G401 (cell line): ENCODE measurements at regions not wholly inside any gene's neighbourhood (a gene's known extent, or its start where the extent isn't known, plus 50 kb on each side); places are given as distances from the start of the nearest gene placed in this dataset.
A peak's percentile ranks its signal among the peaks of the same experiment; 100 is the strongest.

ENCODE experiments used
- DNase-seq: peaks from one replicate; pipeline ENCODE4 v3.0.0-alpha.2; 2015; ENCODE audit warnings: low spot score
- in situ Hi-C: cut with HindIII; loops from 2 replicates; pipeline ENCODE4 v1.10.0; 2016; ENCODE audit warnings: low sequenced_read_pairs, mixed read lengths

GRCh38 chr17:5809580-5810188 is 225.4 kb upstream of the NLRP1 start:
- in situ Hi-C loops, result no loop called here
- DNase-seq, result no peak

DNA sequence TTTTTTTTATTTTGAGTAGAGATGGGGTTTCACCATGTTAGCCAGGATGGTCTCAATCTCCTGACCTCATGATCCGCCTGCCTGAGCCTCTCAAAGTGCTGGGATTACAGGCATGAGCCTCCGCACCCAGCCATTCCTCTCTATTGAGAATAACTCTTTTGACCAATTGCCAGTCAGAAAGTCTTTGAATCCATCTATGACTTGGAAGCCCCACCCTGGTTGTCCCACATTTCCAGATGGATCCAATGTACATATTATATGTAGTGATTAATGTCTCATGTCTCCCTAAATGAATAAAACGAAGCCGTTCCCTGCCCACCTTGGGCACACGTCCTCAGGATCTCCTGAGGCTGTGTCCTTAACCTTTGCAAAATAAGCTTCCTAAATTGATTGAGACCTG is 228.3 kb upstream of the NLRP1 start:
- in situ Hi-C loops, result no loop called here
- no peak for DNase-seq

DNA sequence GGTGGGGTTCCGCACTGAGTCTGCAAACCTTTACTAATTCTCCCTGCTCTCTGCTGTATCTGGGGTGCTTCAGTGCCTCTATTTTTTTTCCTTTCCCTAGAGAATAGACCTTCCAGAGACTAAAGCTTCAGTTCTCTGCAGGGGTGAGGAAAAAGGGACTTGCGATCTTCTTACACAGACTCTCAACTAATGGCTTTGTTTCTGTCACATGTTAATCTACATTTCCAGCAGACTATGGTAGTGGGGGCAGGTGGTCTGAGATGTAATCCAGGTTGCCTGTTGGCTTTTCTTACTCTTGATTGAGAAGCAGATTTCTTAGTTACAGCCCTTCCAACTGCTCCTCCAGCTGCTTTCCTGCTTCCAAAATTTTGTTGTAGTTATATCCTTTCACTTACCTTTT is 229.0 kb upstream of the NLRP1 start:
- DNase-seq, result no peak
- in situ Hi-C loops, result no loop called here

GRCh38 chr17:5815396-5815795 is 231.1 kb upstream of the NLRP1 start:
- DNase-seq, result no peak
- in situ Hi-C loops, result no loop called here

DNA sequence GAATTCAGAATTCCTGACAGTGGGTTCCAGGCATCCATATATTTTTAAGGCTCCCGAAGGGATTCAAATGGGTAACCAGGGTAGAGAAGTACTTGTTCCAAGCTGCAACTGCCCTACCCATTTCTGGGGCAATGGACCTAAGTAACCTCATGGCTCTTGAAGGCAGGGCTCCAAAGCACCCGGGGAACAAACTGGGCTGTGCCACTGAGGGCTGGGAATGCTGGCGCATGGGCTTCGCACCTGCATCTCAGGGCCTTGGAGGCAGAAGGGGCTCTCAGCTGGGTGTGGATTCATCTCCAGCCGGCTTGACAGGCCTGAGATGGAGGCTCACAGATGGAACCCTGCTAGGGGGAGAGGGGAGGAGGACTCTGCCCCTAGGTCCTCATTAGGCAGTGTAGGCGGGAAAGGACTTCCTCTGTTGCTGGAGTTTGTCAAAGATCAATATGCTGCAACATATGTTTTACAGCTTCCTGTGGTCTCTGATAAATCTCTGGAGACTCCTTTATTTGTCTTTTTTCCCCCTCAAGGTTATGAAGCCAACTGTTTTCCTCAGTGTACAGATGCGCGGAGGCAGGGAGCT is 232.3 kb upstream of the NLRP1 start:
- DNase-seq, result peak; percentile 47
- in situ Hi-C loops, result no loop called here

- DNase-seq, result no peak
- in situ Hi-C loops, result no loop called here
Observed at GRCh38 chr17:5817475-5818395, 233.4 kb upstream of the NLRP1 start.

DNA sequence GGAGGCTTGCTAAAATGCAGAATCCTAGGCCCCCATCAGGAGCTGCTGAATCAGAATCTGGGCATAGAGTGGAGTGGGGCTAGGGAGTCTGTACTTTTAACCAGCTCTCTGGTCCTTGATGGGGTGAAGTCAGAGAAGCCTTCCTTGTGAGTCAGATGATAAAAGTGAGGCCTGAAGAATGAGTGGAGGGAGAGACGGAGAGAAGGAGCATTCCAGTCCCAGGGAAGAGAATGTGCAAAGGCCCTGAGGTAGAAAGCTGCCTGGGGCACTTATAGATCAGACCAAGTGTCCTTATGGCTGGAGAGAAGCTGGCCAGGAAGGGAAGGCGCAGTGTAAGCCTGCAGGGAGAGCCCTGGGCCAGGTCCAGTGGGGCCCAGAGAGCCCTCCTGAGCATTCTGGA is 235.1 kb upstream of the NLRP1 start:
- in situ Hi-C loops, result no loop called here
- DNase-seq, result no peak

DNA sequence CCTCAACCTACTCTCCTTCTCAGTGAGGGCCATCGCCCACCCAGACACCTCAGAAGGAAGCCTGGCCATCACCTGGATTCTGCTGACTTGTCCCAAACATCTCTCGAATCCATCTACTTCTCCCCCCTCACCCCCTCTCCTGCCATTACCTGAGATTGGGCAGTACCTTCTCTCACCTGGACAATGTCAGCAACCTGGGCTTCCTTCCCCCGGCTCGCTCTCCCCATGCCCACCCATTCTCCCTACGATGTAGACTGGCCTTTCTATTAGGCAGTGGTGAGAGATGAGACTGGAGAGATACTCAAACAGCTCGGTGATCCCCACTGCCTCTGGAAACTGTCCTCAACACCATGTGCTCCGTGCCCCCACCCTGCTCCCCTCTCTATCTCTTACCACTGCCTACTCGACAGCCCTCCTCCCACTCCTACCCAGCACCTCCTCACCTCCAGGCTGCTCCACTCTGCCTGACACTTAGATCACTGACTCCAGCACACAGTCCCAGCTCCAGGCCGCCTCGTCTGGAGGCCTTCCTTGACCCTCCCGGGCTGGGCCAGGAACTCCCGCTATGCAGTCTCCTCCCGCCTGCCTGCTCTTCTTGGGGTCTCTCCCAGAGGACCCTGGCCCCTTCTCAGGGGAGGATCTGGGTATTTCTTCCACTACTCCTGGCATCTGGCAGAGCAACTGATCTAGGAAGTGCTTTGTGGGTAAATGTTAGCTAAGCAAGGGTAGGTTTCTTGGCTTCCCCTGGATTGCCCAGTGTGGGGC is 235.8 kb upstream of the NLRP1 start:
- in situ Hi-C loops, result no loop called here
- no peak for DNase-seq

- DNase-seq, result no peak
- in situ Hi-C loops, result no loop called here
Observed at GRCh38 chr17:5820721-5821456, 236.6 kb upstream of the NLRP1 start.

DNA sequence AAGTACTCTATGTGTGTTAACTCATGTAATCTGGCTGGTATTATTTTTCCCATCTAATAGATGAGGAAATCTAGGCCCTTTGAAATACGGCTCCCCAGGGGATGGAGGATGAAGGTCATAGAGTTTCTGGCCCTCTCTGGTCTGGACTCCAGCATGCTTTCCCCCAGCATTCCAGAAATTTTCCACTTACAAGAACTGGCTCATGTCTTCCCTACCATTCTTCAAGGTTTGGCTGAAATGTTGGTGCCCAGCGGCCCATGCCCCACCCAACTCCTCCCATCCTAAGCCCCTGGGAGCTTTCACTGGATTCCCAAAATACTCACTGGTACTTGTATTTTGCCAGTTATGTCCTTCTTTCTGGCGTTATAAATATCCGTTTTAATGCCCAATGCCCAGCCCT is 237.5 kb upstream of the NLRP1 start:
- in situ Hi-C loops, result no loop called here
- no peak for DNase-seq

DNA sequence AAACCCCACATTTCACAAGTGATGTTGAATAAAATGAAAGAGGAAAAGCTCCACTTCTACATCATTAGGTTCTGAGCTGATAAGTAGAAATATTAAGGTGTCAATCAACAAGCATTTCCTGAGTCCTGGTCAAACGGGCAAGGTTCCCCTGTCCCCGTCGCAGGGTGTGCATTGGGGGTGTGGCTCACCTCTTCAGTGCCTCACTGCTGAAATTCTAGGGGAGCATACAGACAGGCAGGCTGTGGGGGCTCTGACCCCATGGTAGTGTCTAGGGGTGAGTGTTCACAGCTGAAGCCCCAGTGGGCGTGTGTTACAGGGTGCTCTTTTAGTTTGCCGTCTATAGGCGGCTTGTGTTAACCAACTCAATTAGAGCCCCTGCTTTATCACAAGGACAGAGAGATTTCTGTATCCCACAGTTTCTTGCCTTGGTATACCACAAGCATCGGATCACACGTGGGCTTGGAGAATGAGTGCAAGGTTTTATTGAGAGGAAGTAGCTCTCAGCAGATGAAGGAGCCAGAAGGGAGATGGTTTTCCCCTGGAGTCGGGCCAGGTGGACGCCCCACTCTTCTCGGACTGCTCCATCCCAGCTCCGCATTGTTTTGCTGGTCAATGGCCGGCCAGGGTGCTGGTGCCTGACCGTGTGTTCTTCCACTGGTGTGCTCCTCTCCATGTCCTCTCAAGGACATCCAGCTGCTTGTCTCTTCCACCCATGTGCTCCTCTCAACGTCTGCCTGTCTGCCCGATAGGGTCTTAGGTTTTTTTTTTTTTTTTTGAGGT is 238.2 kb upstream of the NLRP1 start:
- in situ Hi-C loops, result no loop called here

DNA sequence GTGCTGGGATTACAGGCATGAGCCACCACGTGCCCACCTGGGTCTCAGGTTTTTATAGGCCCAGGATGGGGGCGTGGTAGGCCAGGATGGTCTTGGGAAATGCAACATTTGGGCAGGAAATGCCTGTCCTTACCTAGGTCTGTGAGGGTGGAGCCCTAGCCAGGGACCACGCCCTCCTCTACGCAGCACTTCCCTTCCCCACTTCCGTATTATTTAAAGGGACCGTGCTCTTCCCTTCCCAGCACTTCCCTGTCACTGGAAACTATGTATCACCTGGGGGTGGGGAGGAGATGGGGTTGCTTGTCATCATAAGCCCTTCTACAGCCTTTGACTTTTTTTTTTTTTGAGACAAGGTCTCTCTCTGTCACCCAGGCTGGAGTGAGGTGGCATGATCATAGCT is 238.9 kb upstream of the NLRP1 start:
- no peak for DNase-seq
- in situ Hi-C loops, result no loop called here

More for the DNA sequence above, 238.2 kb upstream of the NLRP1 start:
- DNase-seq, result no peak

DNA sequence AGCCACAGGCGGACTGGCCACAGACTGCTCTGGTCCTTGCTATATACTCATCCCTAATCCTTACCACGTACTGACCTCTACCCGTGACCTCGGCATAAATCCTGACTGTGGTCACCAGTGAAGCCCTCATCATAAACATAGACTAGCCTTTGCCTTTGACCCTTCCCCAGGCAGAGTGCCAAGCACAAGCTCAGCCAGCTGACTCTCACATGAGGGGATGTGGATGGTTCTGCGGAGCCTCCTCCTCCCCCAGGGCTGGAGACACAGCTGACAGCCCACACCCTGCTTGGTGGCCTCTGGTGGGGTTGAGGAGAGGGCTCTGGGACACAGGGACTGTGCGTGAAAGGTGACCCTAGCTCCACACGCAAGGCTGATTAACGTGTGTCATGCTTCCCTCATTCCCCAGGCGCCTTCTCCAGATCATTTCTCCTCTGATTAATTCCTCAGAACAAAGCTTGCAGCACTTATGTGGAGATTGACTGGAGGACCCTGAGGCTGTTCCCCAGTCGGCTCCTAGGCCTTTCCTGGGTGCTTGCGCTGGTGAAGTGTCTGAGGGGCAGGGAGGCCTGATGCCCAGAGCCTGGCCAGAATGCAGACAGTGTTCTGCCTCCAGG is 241.5 kb upstream of the NLRP1 start:
- in situ Hi-C loops, result no loop called here
- DNase-seq, result no peak

DNA sequence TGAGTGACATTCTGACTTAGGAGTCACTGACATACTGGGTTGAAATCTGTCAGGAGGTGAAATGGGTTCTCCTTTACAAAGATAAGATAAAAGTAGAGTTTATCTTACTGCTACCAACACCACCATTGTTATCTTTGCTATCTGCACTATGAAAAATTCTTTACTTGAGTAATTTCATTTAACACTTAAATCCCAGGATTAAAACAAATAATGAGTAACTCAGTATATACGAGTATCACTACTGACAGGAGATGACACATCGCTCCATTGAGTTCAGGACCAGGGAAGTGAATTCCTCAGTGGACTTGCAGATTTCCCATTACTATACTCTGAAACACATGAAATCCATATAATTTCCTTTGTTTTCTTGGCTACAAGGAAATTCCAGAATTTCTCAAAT is 242.1 kb upstream of the NLRP1 start:
- DNase-seq, result no peak
- in situ Hi-C loops, result no loop called here

- in situ Hi-C loops, result no loop called here
- DNase-seq, result no peak
Observed at GRCh38 chr17:5830921-5831320, 239.3 kb upstream of the WSCD1 start.

GRCh38 chr17:5832886-5833285 is 237.3 kb upstream of the WSCD1 start:
- DNase-seq, result no peak
- in situ Hi-C loops, result no loop called here

GRCh38 chr17:5837055-5837491 is 233.1 kb upstream of the WSCD1 start:
- no peak for DNase-seq

More at GRCh38 chr17:5837055-5837491, 233.1 kb upstream of the WSCD1 start:
- in situ Hi-C loops, result no loop called here
